ENCODE measurements at regions not wholly inside any gene's neighbourhood (a gene's known extent, or its start where the extent isn't known, plus 50 kb on each side); places are given as distances from the start of the nearest gene placed in this dataset.

DNA sequence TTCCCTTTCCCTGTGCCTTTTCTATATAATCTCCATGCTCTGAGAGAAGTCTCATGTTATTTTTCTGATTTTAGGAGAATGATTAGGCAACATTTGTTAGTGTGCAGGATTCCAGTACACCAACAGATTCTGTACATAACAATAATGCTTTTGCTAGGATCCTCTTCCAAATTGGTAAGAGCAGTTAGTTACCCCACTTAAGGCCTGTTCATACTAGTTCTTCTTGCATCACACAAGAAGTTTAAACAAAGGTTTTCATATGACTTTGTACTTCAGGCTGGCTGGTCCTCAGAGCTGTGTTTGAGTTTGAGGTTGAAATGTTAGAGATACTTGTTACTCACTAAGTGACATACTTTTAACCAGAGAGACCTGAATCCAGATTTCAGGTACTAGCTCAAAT is 686.9 kb upstream of the NRXN1 start:
- POLR2A ChIA-PET, result interaction anchor here (0.7 kb wide), 1 partner anchor 569 kb away, joined by 3 read pairs; no protein-coding TSS in a partner anchor
- no peak overlapping the region for H3K4me2 ChIP-seq
- CTCF ChIA-PET, result interaction anchor here (0.7 kb wide), 1 partner anchor 13 kb away, joined by 3 read pairs; no protein-coding TSS in a partner anchor
- FAIRE-seq (no peak), DNase-seq (ENCODE audit: low read depth in 1 of 2, low spot score in 1 of 2) (no peak), ATAC-seq (no peak)
- H3K9me3 ChIP-seq, result peaks cover 3% of the 10 kb centered on the region; the same call in 1 of the 3 replicates
- no peak overlapping the region for H3K27ac ChIP-seq
- TF ChIP-seq SREBF2 (IDR thresholded peaks at IDR 0.05) (no peak), JUNB (IDR thresholded peaks at IDR 0.05) (no peak), HDAC2 (IDR thresholded peaks at IDR 0.05) (no peak), TFCP2L1 (CRISPR knock-in tag; IDR thresholded peaks at IDR 0.05) (no peak), HOXB13 (CRISPR knock-in tag; IDR thresholded peaks at IDR 0.05; ENCODE audit: low read depth) (no peak), HEYL (CRISPR knock-in tag; IDR thresholded peaks at IDR 0.05) (no peak), ZC3H11A (IDR thresholded peaks at IDR 0.05) (no peak), NFE2L2 (conservative IDR thresholded peaks at IDR 0.05; ENCODE audit: low read length) (no peak), NPAS2 (CRISPR knock-in tag; IDR thresholded peaks at IDR 0.05; ENCODE audit: borderline replicate concordance) (no peak), E2F6 (IDR thresholded peaks at IDR 0.05; ENCODE audit: borderline replicate concordance, low read depth) (no peak), REST (IDR thresholded peaks at IDR 0.05) (no peak), KDM5A (IDR thresholded peaks at IDR 0.05) (no peak), FOSL2 (IDR thresholded peaks at IDR 0.05) (no peak), FOSL2 (CRISPR knock-in tag; IDR thresholded peaks at IDR 0.05) (no peak), RCOR1 (IDR thresholded peaks at IDR 0.05; ENCODE audit: low read depth, low read length) (no peak), RNF2 (IDR thresholded peaks at IDR 0.05; ENCODE audit: borderline replicate concordance, low read depth) (no peak), HES2 (IDR thresholded peaks at IDR 0.05) (no peak), KDM1A (IDR thresholded peaks at IDR 0.05; ENCODE audit: low read depth) (no peak)
- TF ChIP-seq, protein P1, sequence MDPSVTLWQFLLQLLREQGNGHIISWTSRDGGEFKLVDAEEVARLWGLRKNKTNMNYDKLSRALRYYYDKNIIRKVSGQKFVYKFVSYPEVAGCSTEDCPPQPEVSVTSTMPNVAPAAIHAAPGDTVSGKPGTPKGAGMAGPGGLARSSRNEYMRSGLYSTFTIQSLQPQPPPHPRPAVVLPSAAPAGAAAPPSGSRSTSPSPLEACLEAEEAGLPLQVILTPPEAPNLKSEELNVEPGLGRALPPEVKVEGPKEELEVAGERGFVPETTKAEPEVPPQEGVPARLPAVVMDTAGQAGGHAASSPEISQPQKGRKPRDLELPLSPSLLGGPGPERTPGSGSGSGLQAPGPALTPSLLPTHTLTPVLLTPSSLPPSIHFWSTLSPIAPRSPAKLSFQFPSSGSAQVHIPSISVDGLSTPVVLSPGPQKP (IDR thresholded peaks at IDR 0.05; ENCODE audit: low read depth, low read length), result no peak
- TF ChIP-seq, protein P2, sequence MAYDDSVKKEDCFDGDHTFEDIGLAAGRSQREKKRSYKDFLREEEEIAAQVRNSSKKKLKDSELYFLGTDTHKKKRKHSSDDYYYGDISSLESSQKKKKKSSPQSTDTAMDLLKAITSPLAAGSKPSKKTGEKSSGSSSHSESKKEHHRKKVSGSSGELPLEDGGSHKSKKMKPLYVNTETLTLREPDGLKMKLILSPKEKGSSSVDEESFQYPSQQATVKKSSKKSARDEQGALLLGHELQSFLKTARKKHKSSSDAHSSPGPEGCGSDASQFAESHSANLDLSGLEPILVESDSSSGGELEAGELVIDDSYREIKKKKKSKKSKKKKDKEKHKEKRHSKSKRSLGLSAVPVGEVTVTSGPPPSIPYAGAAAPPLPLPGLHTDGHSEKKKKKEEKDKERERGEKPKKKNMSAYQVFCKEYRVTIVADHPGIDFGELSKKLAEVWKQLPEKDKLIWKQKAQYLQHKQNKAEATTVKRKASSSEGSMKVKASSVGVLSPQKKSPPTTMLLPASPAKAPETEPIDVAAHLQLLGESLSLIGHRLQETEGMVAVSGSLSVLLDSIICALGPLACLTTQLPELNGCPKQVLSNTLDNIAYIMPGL (CRISPR knock-in tag; IDR thresholded peaks at IDR 0.05; ENCODE audit: borderline replicate concordance), result no peak
- TF ChIP-seq, protein P3, sequence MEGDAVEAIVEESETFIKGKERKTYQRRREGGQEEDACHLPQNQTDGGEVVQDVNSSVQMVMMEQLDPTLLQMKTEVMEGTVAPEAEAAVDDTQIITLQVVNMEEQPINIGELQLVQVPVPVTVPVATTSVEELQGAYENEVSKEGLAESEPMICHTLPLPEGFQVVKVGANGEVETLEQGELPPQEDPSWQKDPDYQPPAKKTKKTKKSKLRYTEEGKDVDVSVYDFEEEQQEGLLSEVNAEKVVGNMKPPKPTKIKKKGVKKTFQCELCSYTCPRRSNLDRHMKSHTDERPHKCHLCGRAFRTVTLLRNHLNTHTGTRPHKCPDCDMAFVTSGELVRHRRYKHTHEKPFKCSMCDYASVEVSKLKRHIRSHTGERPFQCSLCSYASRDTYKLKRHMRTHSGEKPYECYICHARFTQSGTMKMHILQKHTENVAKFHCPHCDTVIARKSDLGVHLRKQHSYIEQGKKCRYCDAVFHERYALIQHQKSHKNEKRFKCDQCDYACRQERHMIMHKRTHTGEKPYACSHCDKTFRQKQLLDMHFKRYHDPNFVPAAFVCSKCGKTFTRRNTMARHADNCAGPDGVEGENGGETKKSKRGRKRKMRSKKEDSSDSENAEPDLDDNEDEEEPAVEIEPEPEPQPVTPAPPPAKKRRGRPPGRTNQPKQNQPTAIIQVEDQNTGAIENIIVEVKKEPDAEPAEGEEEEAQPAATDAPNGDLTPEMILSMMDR (IDR thresholded peaks at IDR 0.05), result no peak
- H3K4me1 ChIP-seq, result no peaks in the 10 kb centered on the region
- H3K4me3 ChIP-seq, result no peak overlapping the region

Measured in A549 (cell line).